IMR-90 (cell line): ENCODE measurements at regions not wholly inside any gene's neighbourhood (a gene's known extent, or its start where the extent isn't known, plus 50 kb on each side); places are given as distances from the start of the nearest gene placed in this dataset.

Experiments used
- ATAC-seq: fragments of 200-7000 bp; cut with Tn5 transposase; 2 replicates; pipeline ENCODE4 v1.9.1; 2020; ENCODE audit warnings: low read depth, mild to moderate bottlenecking, moderate library complexity
- BruUV-seq: library from RNA; stranded (reverse); fragments of 400-500 nt; replicated peaks from 2 replicates; lab custom pipeline; 2021; lab: Mats Ljungman, UMichigan
- CTCF ChIA-PET: fragments of 300-600 bp; formaldehyde crosslinking; extraction: SDS; loops from one replicate; lab custom pipeline; 2021; ENCODE audit warnings: antibody characterized with exemption; lab: Yijun Ruan, JAX
- POLR2A ChIA-PET: fragments of 300-600 bp; sonication (Branson Sonifier 250); formaldehyde crosslinking; loops from one replicate; lab custom pipeline; 2022; ENCODE audit warnings: antibody characterized with exemption; ENCODE audit not compliant: unreplicated experiment; lab: Charles Lee
- DNase-seq: peaks from one replicate; pipeline ENCODE4 v3.0.0; 2013
- H2AFZ ChIP-seq: replicated peaks from 2 replicates; pipeline ENCODE3; 2013; ENCODE audit warnings: low read length, mild to moderate bottlenecking; ENCODE audit not compliant: poor library complexity
- H2AK5ac ChIP-seq: 2 replicates; pipeline ENCODE4 v1.6.1; 2013; ENCODE audit warnings: low read depth, low read length, inconsistent platforms
- H2AK9ac ChIP-seq: replicated peaks from 2 replicates; pipeline ENCODE3; 2013; ENCODE audit warnings: mild to moderate bottlenecking, low read depth, low read length, moderate library complexity; ENCODE audit not compliant: poor library complexity
- H2BK120ac ChIP-seq: 2 replicates; pipeline ENCODE4 v1.6.1; 2013; ENCODE audit warnings: low read depth, low read length, inconsistent platforms
- H2BK15ac ChIP-seq: 3 replicates; pipeline ENCODE4 v1.6.1; 2013; ENCODE audit warnings: low read depth, low read length, inconsistent platforms
- H2BK20ac ChIP-seq: 2 replicates; pipeline ENCODE4 v1.6.1; 2013; ENCODE audit warnings: low read depth, mild to moderate bottlenecking, inconsistent platforms, low read length, moderate library complexity
- H2BK5ac ChIP-seq: 2 replicates; pipeline ENCODE4 v1.6.1; 2013; ENCODE audit warnings: mild to moderate bottlenecking, low read depth, low read length, inconsistent platforms; ENCODE audit not compliant: poor library complexity, severe bottlenecking
- H3K14ac ChIP-seq: replicated peaks from 2 replicates; pipeline ENCODE4 v1.6.1; 2013; ENCODE audit warnings: low read depth, low read length, inconsistent platforms
- H3K18ac ChIP-seq: 2 replicates; pipeline ENCODE4 v1.6.1; 2013; ENCODE audit warnings: low read depth, low read length, control low read depth
- H3K23ac ChIP-seq: 2 replicates; pipeline ENCODE4 v1.6.1; 2013; ENCODE audit warnings: low read depth, low read length, inconsistent platforms
- H3K27ac ChIP-seq: 2 replicates; pipeline ENCODE4 v1.5.1; 2013; ENCODE audit warnings: mild to moderate bottlenecking, control low read depth, low read length; ENCODE audit not compliant: insufficient read depth
- H3K27me3 ChIP-seq: 2 replicates; pipeline ENCODE4 v1.6.1; 2013; ENCODE audit warnings: low read length; ENCODE audit not compliant: control insufficient read depth, insufficient read depth
- H3K36me3 ChIP-seq: 2 replicates; pipeline ENCODE4 v1.6.1; 2013; ENCODE audit warnings: low read length, mixed read lengths; ENCODE audit not compliant: control insufficient read depth, insufficient read depth
- H3K4ac ChIP-seq: 2 replicates; pipeline ENCODE4 v1.6.1; 2013; ENCODE audit warnings: low read depth, low read length, inconsistent platforms
- H3K4me1 ChIP-seq: 2 replicates; pipeline ENCODE4 v1.6.1; 2013; ENCODE audit warnings: low read length, mixed read lengths; ENCODE audit not compliant: control insufficient read depth, insufficient read depth
- H3K4me2 ChIP-seq: 2 replicates; pipeline ENCODE4 v1.6.1; 2013; ENCODE audit warnings: low read depth, mild to moderate bottlenecking, control low read depth, low read length, moderate library complexity
- H3K4me3 ChIP-seq: 2 replicates; pipeline ENCODE4 v1.5.1; 2013; ENCODE audit warnings: low read depth, mild to moderate bottlenecking, control low read depth, low read length, moderate library complexity; ENCODE audit not compliant: insufficient read depth
- H3K56ac ChIP-seq: 2 replicates; pipeline ENCODE4 v1.6.1; 2013; ENCODE audit warnings: low read length, inconsistent platforms; ENCODE audit not compliant: insufficient read depth; ENCODE audit errors: extremely low read depth
- H3K79me1 ChIP-seq, 2 experiments: 2 replicates each; pipeline ENCODE4 v1.6.1; 2013; ENCODE audit warnings: low read length in 2 of 2, inconsistent platforms in 1 of 2, low read depth in 1 of 2
- H3K9ac ChIP-seq: 2 replicates; pipeline ENCODE4 v1.6.1; 2013; ENCODE audit warnings: low read depth, low read length, control low read depth
- H3K9me1 ChIP-seq: 2 replicates; pipeline ENCODE4 v1.6.1; 2013; ENCODE audit warnings: low read length, inconsistent platforms; ENCODE audit not compliant: insufficient read depth
- H3K9me3 ChIP-seq: 2 replicates; pipeline ENCODE4 v1.6.1; 2013; ENCODE audit warnings: low read length; ENCODE audit not compliant: control insufficient read depth, insufficient read depth
- H4K20me1 ChIP-seq: 2 replicates; pipeline ENCODE4 v1.6.1; 2013; ENCODE audit warnings: low read length, inconsistent platforms; ENCODE audit not compliant: insufficient read depth
- H4K5ac ChIP-seq: 2 replicates; pipeline ENCODE4 v1.6.1; 2013; ENCODE audit warnings: mild to moderate bottlenecking, low read depth, low read length, control low read depth
- H4K8ac ChIP-seq, 2 experiments: 2 replicates each; pipeline ENCODE4 v1.6.1; 2013; ENCODE audit warnings: low read depth in 2 of 2, low read length in 2 of 2, control low read depth in 1 of 2, inconsistent platforms in 1 of 2
- H4K91ac ChIP-seq: 2 replicates; pipeline ENCODE4 v1.6.1; 2013; ENCODE audit warnings: low read depth, low read length, inconsistent platforms; ENCODE audit not compliant: insufficient read depth
- POLR2A ChIP-seq: IDR thresholded peaks from 2 replicates; pipeline ENCODE4 v1.6.1; 2012; ENCODE audit warnings: mild to moderate bottlenecking, low read depth, low read length
- USF2 ChIP-seq: fragments of 150-350 bp; IDR thresholded peaks from 2 replicates; pipeline ENCODE4 v1.6.1; 2017; ENCODE audit warnings: mild to moderate bottlenecking, antibody characterized with exemption, low read length, low read depth
- WGBS, 2 experiments: methylation state at CpG; one replicate each; pipeline versions ENCODE4 v1.1.5 to v1.1.7; 2013; ENCODE audit warnings: missing lambda C conversion rate in 2 of 2; ENCODE audit not compliant: insufficient read length in 1 of 2; ENCODE audit errors: extremely low coverage in 2 of 2; 5-methylcytosine and 5-hydroxymethylcytosine counted together
- dilution Hi-C: fragments of 300-500 bp; cut with HindIII; formaldehyde crosslinking; loops from one replicate; pipeline ENCODE4 v1.14.3; 2018; ENCODE audit warnings: low sequenced_read_pairs; ENCODE audit not compliant: unreplicated experiment
- in situ Hi-C: fragments of 300-500 bp; cut with MboI; formaldehyde crosslinking; loops from 3 replicates; pipeline ENCODE4 v1.14.3; 2019; ENCODE audit warnings: low sequenced_read_pairs, inconsistent platforms, mixed read lengths
- intact Hi-C: fragments of 100-400 bp; cut with micrococcal nuclease; formaldehyde crosslinking; loops from 2 replicates; pipeline ENCODE4 v1.10.0; 2022

- Histone ChIP-seq H4K91ac (no peak overlapping the region), H3K4me3 (no peak overlapping the region), H3K27ac (no peak overlapping the region), H2AK5ac (no peak overlapping the region), H4K8ac (no peak overlapping the region), H3K79me1 (no peaks in the 10 kb centered on the region), H3K4ac (no peak overlapping the region), H3K9me1 (no peaks in the 10 kb centered on the region), H3K4me2 (no peak overlapping the region), H3K36me3 (no peaks in the 10 kb centered on the region), H3K23ac (no peak overlapping the region), H3K4me1 (no peaks in the 10 kb centered on the region), H4K20me1 (no peaks in the 10 kb centered on the region), H3K56ac (no peak overlapping the region), H3K18ac (no peak overlapping the region), H2AK9ac (no peak overlapping the region), H4K5ac (no peak overlapping the region), H3K14ac (no peak overlapping the region), H2BK20ac (no peak overlapping the region), H2BK15ac (no peak overlapping the region), H2BK120ac (no peak overlapping the region), H2BK5ac (no peak overlapping the region), H3K9ac (no peak overlapping the region), H2AFZ (no peak overlapping the region), H3K27me3 (no peaks in the 10 kb centered on the region), H3K9me3 (peaks cover 6% of the 10 kb centered on the region; the same call in 1 of the 2 replicates)
- no CpG with 5 or more reads among the region's 2 CpGs for WGBS, 2 experiments
- dilution Hi-C loops (no loop called here), in situ Hi-C loops (no loop called here), intact Hi-C loops (no loop called here)
- ChIA-PET POLR2A (no interaction called here), CTCF (no interaction called here)
- no peak for ATAC-seq
- no TSS peak for BruUV-seq
- TF ChIP-seq POLR2A: no peak
- no peak for TF ChIP-seq USF2
- no peak for DNase-seq
These were observed 593.2 kb downstream of the LRRIQ3 start for GRCh38 chr1:73604739-73605138.
